NT2/D1 (cell line): ENCODE measurements at regions not wholly inside any gene's neighbourhood (a gene's known extent, or its start where the extent isn't known, plus 50 kb on each side); places are given as distances from the start of the nearest gene placed in this dataset.

Experiments
- DNase-seq: peaks from one replicate; pipeline ENCODE4 v3.0.0-alpha.2; 2011; ENCODE audit warnings: low read depth, low spot score
- H3K27me3 ChIP-seq: 2 replicates; pipeline ENCODE4 v1.6.0; 2011; ENCODE audit warnings: mild to moderate bottlenecking; ENCODE audit not compliant: insufficient read length, insufficient read depth
- H3K36me3 ChIP-seq: 2 replicates; pipeline ENCODE4 v1.6.1; 2011; ENCODE audit warnings: mild to moderate bottlenecking, low read length, mixed read lengths; ENCODE audit not compliant: insufficient read depth, insufficient read length
- H3K4me1 ChIP-seq: 2 replicates; pipeline ENCODE4 v1.5.1; 2011; ENCODE audit not compliant: insufficient read depth, insufficient read length
- H3K4me3 ChIP-seq: 2 replicates; pipeline ENCODE4 v1.5.1; 2011; ENCODE audit warnings: low read depth; ENCODE audit not compliant: insufficient read length
- H3K9ac ChIP-seq: 2 replicates; pipeline ENCODE4 v1.6.0; 2011; ENCODE audit warnings: low read depth; ENCODE audit not compliant: insufficient read length
- H3K9me3 ChIP-seq: 2 replicates; pipeline ENCODE4 v1.5.1; 2011; ENCODE audit warnings: mild to moderate bottlenecking, low read length; ENCODE audit not compliant: insufficient read depth
- SUZ12 ChIP-seq: IDR thresholded peaks from 2 replicates; pipeline ENCODE4 v1.6.1; 2011; ENCODE audit not compliant: insufficient read length, insufficient read depth; ENCODE audit errors: extremely low read depth
- YY1 ChIP-seq: IDR thresholded peaks from 2 replicates; pipeline ENCODE4 v1.6.1; 2011; ENCODE audit not compliant: insufficient read length, insufficient read depth
- ZNF274 ChIP-seq: IDR thresholded peaks from 2 replicates; pipeline ENCODE4 v1.6.1; 2011; ENCODE audit warnings: mild to moderate bottlenecking, low read depth, low read length

GRCh38 chr13:110097013-110097412 lies 209.9 kb downstream of the COL4A1 start:
- TF ChIP-seq SUZ12 (no peak), ZNF274 (no peak), YY1 (no peak)
- DNase-seq = no peak
- Histone ChIP-seq H3K9ac (no peak overlapping the region), H3K4me1 (no peaks in the 10 kb centered on the region), H3K4me3 (no peak overlapping the region), H3K27me3 (no peaks in the 10 kb centered on the region), H3K36me3 (no peaks in the 10 kb centered on the region), H3K9me3 (peaks cover 7% of the 10 kb centered on the region)

- no peaks in the 10 kb centered on the region for H3K9me3 ChIP-seq
- no peak for DNase-seq
- H3K27me3 ChIP-seq = no peaks in the 10 kb centered on the region
- H3K4me3 ChIP-seq = no peak overlapping the region
- H3K36me3 ChIP-seq = no peaks in the 10 kb centered on the region
- no peaks in the 10 kb centered on the region for H3K4me1 ChIP-seq
- no peak overlapping the region for H3K9ac ChIP-seq
- TF ChIP-seq ZNF274 (no peak), YY1 (no peak), SUZ12 (no peak)
These were observed 214.1 kb downstream of the COL4A1 start for GRCh38 chr13:110092831-110093247.

- Histone ChIP-seq H3K9me3 (peaks cover 6% of the 10 kb centered on the region; the same call in 1 of the 2 replicates), H3K36me3 (no peaks in the 10 kb centered on the region), H3K4me3 (no peak overlapping the region), H3K27me3 (no peaks in the 10 kb centered on the region), H3K9ac (no peak overlapping the region), H3K4me1 (no peaks in the 10 kb centered on the region)
- TF ChIP-seq ZNF274 (no peak), SUZ12 (no peak), YY1 (no peak)
- DNase-seq = no peak
These were observed 217.1 kb downstream of the COL4A1 start for GRCh38 chr13:110089815-110090214.

- DNase-seq = no peak
- H3K36me3 ChIP-seq = no peaks in the 10 kb centered on the region
- H3K9ac ChIP-seq = no peak overlapping the region
These were observed 217.9 kb downstream of the COL4A1 start for GRCh38 chr13:110089100-110089499.

GRCh38 chr13:110073982-110074381 lies 233.0 kb downstream of the COL4A1 start:
- TF ChIP-seq ZNF274 = no peak
- no peak for TF ChIP-seq SUZ12
- no peak for TF ChIP-seq YY1

More at GRCh38 chr13:110089100-110089499, 217.9 kb downstream of the COL4A1 start:
- Histone ChIP-seq H3K4me3 (no peak overlapping the region), H3K9me3 (peaks cover 6% of the 10 kb centered on the region; the same call in 1 of the 2 replicates), H3K27me3 (no peaks in the 10 kb centered on the region), H3K4me1 (no peaks in the 10 kb centered on the region)
- no peak for TF ChIP-seq ZNF274
- TF ChIP-seq SUZ12 = no peak
- no peak for TF ChIP-seq YY1

GRCh38 chr13:110070511-110071120 lies 236.3 kb downstream of the COL4A1 start:
- no peaks in the 10 kb centered on the region for H3K9me3 ChIP-seq
- no peaks in the 10 kb centered on the region for H3K36me3 ChIP-seq
- TF ChIP-seq YY1 (no peak), ZNF274 (no peak), SUZ12 (no peak)
- no peaks in the 10 kb centered on the region for H3K4me1 ChIP-seq
- no peak overlapping the region for H3K4me3 ChIP-seq
- H3K27me3 ChIP-seq = no peaks in the 10 kb centered on the region
- H3K9ac ChIP-seq = no peak overlapping the region
- DNase-seq = no peak

More at GRCh38 chr13:110073982-110074381, 233.0 kb downstream of the COL4A1 start:
- H3K4me3 ChIP-seq = no peak overlapping the region
- no peaks in the 10 kb centered on the region for H3K27me3 ChIP-seq
- H3K9ac ChIP-seq = no peak overlapping the region
- no peaks in the 10 kb centered on the region for H3K4me1 ChIP-seq
- no peaks in the 10 kb centered on the region for H3K36me3 ChIP-seq
- DNase-seq = no peak
- H3K9me3 ChIP-seq = no peaks in the 10 kb centered on the region

- TF ChIP-seq YY1 = no peak
- no peak for TF ChIP-seq SUZ12
- TF ChIP-seq ZNF274 = no peak
- H3K4me1 ChIP-seq = no peaks in the 10 kb centered on the region
- no peak overlapping the region for H3K4me3 ChIP-seq
- DNase-seq = no peak
- H3K36me3 ChIP-seq = no peaks in the 10 kb centered on the region
- H3K27me3 ChIP-seq = no peaks in the 10 kb centered on the region
- no peaks in the 10 kb centered on the region for H3K9me3 ChIP-seq
- H3K9ac ChIP-seq = no peak overlapping the region
These were observed 236.9 kb downstream of the COL4A1 start for GRCh38 chr13:110070046-110070445.
